AG04450 (cell line): ENCODE measurements at regions not wholly inside any gene's neighbourhood (a gene's known extent, or its start where the extent isn't known, plus 50 kb on each side); places are given as distances from the start of the nearest gene placed in this dataset.

ENCODE experiments used
- CTCF ChIA-PET: fragments of 300-600, 350-600 bp; formaldehyde crosslinking; extraction: SDS; loops from one replicate; lab custom pipeline; 2022; ENCODE audit warnings: antibody characterized with exemption, inconsistent platforms; lab: Charles Lee
- POLR2A ChIA-PET: fragments of 350-600 bp; formaldehyde crosslinking; extraction: SDS; loops from one replicate; lab custom pipeline; 2021; ENCODE audit warnings: antibody characterized with exemption, inconsistent platforms; lab: Yijun Ruan, JAX
- DNase-seq: peaks from one replicate; pipeline ENCODE4 v3.0.0-alpha.2; 2011; ENCODE audit warnings: low read depth, low spot score
- H3K27ac ChIP-seq: one replicate; pipeline ENCODE4 v1.5.1; 2012; ENCODE audit warnings: low read depth, low read length, control low read depth
- H3K27me3 ChIP-seq: one replicate; pipeline ENCODE4 v1.6.0; 2012; ENCODE audit warnings: low read length; ENCODE audit not compliant: control insufficient read depth, insufficient read depth
- H3K4me3 ChIP-seq: 2 replicates; pipeline ENCODE4 v1.5.1; 2011; ENCODE audit warnings: mild to moderate bottlenecking, low read depth, low read length, control low read depth
- H3K9me3 ChIP-seq: 2 replicates; pipeline ENCODE4 v1.5.1; 2012; ENCODE audit warnings: low read length; ENCODE audit not compliant: control insufficient read depth, insufficient read depth
- TF ChIP-seq, protein P1 (sequence below): IDR thresholded peaks from 2 replicates; pipeline ENCODE4 v1.5.1; 2011; ENCODE audit warnings: low read depth, low read length, control low read depth, inconsistent platforms

DNA sequence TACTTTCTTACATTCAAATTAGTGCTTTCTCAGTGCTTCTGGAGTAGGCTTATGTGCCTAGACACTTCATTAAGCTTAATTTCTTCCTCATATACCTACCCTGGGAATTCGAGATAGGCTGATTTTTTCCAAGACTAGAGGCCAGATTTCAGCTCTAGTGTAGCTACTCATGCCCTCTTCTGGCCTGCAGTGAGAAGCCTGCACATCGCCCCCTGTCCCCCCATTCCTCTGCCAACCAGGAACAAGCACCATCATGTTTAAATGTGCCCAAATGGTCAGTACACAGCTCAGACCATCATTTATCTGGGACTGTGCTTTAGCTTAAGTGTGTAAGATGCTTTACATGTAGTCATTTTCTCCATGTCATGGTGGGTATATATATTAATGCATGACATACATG lies 1218.8 kb upstream of the LRRTM1 start:
- no peak overlapping the region for H3K4me3 ChIP-seq
- DNase-seq = no peak
- TF ChIP-seq, protein P1, sequence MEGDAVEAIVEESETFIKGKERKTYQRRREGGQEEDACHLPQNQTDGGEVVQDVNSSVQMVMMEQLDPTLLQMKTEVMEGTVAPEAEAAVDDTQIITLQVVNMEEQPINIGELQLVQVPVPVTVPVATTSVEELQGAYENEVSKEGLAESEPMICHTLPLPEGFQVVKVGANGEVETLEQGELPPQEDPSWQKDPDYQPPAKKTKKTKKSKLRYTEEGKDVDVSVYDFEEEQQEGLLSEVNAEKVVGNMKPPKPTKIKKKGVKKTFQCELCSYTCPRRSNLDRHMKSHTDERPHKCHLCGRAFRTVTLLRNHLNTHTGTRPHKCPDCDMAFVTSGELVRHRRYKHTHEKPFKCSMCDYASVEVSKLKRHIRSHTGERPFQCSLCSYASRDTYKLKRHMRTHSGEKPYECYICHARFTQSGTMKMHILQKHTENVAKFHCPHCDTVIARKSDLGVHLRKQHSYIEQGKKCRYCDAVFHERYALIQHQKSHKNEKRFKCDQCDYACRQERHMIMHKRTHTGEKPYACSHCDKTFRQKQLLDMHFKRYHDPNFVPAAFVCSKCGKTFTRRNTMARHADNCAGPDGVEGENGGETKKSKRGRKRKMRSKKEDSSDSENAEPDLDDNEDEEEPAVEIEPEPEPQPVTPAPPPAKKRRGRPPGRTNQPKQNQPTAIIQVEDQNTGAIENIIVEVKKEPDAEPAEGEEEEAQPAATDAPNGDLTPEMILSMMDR = no peak
- no peak overlapping the region for H3K27ac ChIP-seq
- POLR2A ChIA-PET = no interaction called here
- H3K27me3 ChIP-seq = no peaks in the 10 kb centered on the region
- CTCF ChIA-PET = no interaction called here
- H3K9me3 ChIP-seq = 0 out of 2 replicates have a peak, but pooled peaks cover 2% of the 10 kb centered on the region

DNA sequence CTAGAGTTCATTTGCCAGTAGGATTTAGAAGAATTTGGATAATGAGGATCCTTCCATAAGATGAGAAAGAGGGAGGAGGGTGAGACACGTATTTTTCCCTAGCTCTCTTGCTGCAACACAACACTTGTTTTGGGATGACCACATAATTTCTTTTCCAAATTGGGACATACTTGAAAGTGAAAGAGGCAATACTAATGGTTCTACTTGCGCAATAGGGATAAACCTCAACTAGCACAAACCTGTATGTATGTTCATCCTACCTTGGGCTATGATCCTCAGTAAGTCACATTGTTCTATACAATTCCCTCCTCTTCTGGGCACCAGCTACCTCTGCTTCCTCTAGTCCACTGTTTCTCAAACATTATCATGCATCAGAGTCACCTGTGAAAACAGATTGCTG lies 1208.8 kb upstream of the LRRTM1 start:
- CTCF ChIA-PET = no interaction called here

DNA sequence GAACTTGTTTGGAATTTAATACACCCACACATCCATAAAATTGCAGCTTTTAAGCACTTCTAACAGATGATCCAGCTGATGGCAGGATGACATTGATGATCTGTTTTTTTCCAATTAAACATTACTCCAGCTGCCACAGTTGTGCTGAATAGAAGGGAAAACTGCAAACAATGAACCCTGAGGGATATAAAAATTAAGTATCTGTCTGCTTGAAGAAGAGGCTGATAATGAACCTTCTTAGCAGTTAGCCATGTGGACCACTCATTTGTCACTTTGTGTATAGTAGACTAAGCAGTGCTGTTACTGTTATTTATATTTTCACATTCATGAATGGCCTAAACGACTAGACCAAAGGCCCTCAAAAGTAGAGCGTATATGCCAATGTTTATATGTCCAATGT lies 1201.0 kb upstream of the LRRTM1 start:
- H3K27me3 ChIP-seq = no peaks in the 10 kb centered on the region
- ChIA-PET POLR2A (no interaction called here), CTCF (no interaction called here)
- DNase-seq = no peak
- H3K9me3 ChIP-seq = no peaks in the 10 kb centered on the region
- TF ChIP-seq, protein P1 = no peak
- no peak overlapping the region for H3K4me3 ChIP-seq
- no peak overlapping the region for H3K27ac ChIP-seq

More for the DNA sequence above, 1208.8 kb upstream of the LRRTM1 start:
- no peaks in the 10 kb centered on the region for H3K27me3 ChIP-seq
- H3K27ac ChIP-seq = no peak overlapping the region
- TF ChIP-seq, protein P1 = no peak
- no peaks in the 10 kb centered on the region for H3K9me3 ChIP-seq
- DNase-seq = no peak
- no peak overlapping the region for H3K4me3 ChIP-seq
- POLR2A ChIA-PET = no interaction called here

DNA sequence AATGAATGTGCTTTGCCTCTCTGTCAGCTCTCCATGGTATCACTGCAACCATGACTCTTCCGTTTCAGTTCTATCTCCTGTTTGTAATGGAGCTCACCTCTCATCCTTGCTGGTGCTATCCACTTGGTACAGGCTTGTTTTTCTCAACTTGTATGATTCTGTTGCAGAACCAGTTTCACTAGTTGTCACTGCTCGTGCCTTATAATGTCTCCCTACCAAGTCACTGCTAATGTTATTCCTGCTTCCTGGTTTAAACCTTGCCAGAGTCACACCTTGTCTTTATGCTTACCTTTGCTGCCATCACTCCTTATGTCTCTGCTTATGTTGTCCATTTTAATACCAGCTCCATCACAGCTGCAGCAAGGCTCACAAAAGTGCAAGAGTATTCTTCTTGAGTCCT lies 1191.0 kb upstream of the LRRTM1 start:
- H3K4me3 ChIP-seq = no peak overlapping the region
- POLR2A ChIA-PET = no interaction called here
- DNase-seq = no peak

DNA sequence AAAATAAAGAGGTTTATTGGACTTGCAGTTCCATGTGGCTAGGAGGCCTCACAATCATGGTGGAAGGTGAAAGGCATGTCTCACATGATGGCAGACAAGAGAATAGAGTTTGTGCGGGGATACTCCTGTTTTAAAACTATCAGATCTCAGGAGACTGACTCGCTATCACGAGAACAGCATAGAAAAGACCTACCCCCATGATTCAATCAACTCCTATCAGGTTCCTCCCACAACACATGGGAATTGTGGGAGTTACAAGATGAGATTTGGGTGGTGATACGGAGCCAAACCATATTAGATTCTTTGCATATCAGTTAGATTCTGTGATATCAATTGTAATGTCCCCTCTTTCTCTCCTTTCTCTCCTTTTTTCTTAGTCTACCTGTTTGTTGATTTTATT lies 1178.7 kb upstream of the LRRTM1 start:
- POLR2A ChIA-PET = no interaction called here
- CTCF ChIA-PET = no interaction called here
- Histone ChIP-seq H3K4me3 (no peak overlapping the region), H3K27me3 (no peaks in the 10 kb centered on the region), H3K27ac (no peak overlapping the region), H3K9me3 (peaks cover 12% of the 10 kb centered on the region)
- TF ChIP-seq, protein P1 = no peak
- DNase-seq = no peak

More for the DNA sequence above, 1191.0 kb upstream of the LRRTM1 start:
- CTCF ChIA-PET = no interaction called here
- no peak overlapping the region for H3K27ac ChIP-seq
- H3K9me3 ChIP-seq = no peaks in the 10 kb centered on the region
- no peaks in the 10 kb centered on the region for H3K27me3 ChIP-seq
- TF ChIP-seq, protein P1 = no peak
